Breast epithelium (tissue), 3 donors: ENCODE measurements at regions not wholly inside any gene's neighbourhood (a gene's known extent, or its start where the extent isn't known, plus 50 kb on each side); places are given as distances from the start of the nearest gene placed in this dataset.

Experiments
- POLR2A ChIP-seq: fragments of 450-650 bp; IDR thresholded peaks from one replicate; pipeline ENCODE4 v1.6.1; 2016; ENCODE audit warnings: antibody characterized with exemption, mild to moderate bottlenecking, moderate library complexity
- POLR2AphosphoS5 ChIP-seq, 3 donors: sonication (generic); formaldehyde crosslinking; IDR thresholded peaks; one replicate each; pipeline ENCODE4 v1.6.1; 2017; ENCODE audit warnings: antibody characterized with exemption in 3 of 3
- TF ChIP-seq, protein P1 (sequence below), 3 donors: fragments of 450-650 bp; IDR thresholded peaks; one replicate each; pipeline ENCODE4 v1.5.1; 2016 to 2017; ENCODE audit warnings: antibody characterized with exemption in 3 of 3, mild to moderate bottlenecking in 3 of 3, moderate library complexity in 3 of 3

DNA sequence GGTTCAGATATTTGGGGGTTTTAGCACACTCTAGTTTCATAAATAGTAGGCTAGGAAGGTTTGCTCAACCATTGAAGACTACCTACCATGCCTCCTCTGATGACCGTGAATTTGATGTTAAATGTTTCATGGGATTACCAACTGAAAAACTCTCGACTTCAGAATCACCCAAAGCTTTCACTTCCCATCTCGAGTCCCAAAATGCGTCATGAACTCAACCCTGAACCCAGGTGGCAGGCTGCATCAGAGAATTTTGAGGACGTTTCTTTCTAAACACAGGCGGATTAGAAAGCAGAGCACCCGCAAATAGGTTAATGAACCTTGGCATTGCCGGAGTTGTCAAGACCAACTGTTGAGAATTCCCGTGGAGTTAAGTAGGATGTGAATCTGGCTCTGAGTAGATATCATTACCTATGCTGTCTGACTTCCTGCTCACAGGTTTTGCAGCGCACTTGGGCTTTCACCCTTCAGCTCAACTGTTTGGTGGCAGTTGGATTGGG is 98.4 kb upstream of the ADTRP start:
- TF ChIP-seq, protein P1, sequence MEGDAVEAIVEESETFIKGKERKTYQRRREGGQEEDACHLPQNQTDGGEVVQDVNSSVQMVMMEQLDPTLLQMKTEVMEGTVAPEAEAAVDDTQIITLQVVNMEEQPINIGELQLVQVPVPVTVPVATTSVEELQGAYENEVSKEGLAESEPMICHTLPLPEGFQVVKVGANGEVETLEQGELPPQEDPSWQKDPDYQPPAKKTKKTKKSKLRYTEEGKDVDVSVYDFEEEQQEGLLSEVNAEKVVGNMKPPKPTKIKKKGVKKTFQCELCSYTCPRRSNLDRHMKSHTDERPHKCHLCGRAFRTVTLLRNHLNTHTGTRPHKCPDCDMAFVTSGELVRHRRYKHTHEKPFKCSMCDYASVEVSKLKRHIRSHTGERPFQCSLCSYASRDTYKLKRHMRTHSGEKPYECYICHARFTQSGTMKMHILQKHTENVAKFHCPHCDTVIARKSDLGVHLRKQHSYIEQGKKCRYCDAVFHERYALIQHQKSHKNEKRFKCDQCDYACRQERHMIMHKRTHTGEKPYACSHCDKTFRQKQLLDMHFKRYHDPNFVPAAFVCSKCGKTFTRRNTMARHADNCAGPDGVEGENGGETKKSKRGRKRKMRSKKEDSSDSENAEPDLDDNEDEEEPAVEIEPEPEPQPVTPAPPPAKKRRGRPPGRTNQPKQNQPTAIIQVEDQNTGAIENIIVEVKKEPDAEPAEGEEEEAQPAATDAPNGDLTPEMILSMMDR (IDR thresholded peaks at IDR 0.05): no peak
- TF ChIP-seq POLR2A (no peak), POLR2AphosphoS5 (IDR thresholded peaks at IDR 0.05) (no peak)
